ENCODE measurements at regions not wholly inside any gene's neighbourhood (a gene's known extent, or its start where the extent isn't known, plus 50 kb on each side); places are given as distances from the start of the nearest gene placed in this dataset.

- Histone ChIP-seq H4K91ac (ENCODE audit: insufficient read length, low read depth, low read length) (no peak overlapping the region), H3K56ac (ENCODE audit: insufficient read length, low read depth, low read length) (no peak overlapping the region), H3K14ac (ENCODE audit: insufficient read depth, low read length) (no peak overlapping the region), H3K4ac (ENCODE audit: low read depth, low read length) (no peak overlapping the region), H3K4me1 (ENCODE audit: insufficient read depth, low read length) (no peaks in the 10 kb centered on the region), H2BK5ac (ENCODE audit: insufficient read length, low read length) (no peak overlapping the region), H3K79me1 (ENCODE audit: insufficient read depth, low read depth, low read length, poor library complexity, severe bottlenecking) (no peaks in the 10 kb centered on the region), H3K9ac (ENCODE audit: extremely low read depth, insufficient read length, low read length) (no peak overlapping the region), H3K79me2 (ENCODE audit: insufficient read depth, low read length) (no peaks in the 10 kb centered on the region), H2AFZ (ENCODE audit: low read length) (no peak overlapping the region), H2BK15ac (ENCODE audit: low read depth, low read length) (no peak overlapping the region), H3K18ac (ENCODE audit: insufficient read length, low read depth, low read length) (no peak overlapping the region), H2AK5ac (ENCODE audit: insufficient read length, low read length) (no peak overlapping the region), H2BK20ac (ENCODE audit: low read depth, low read length, poor library complexity, severe bottlenecking) (no peak overlapping the region), H3K9me3 (ENCODE audit: control insufficient read depth, low read depth, low read length) (peaks cover 9% of the 10 kb centered on the region), H2BK120ac (ENCODE audit: low read depth, low read length, poor library complexity, severe bottlenecking) (no peak overlapping the region), H3K27me3 (ENCODE audit: insufficient read depth, low read length) (no peaks in the 10 kb centered on the region), H4K5ac (ENCODE audit: insufficient read length, low read depth, low read length) (no peak overlapping the region), H2BK12ac (ENCODE audit: insufficient read length, low read depth, low read length) (no peak overlapping the region), H3K23ac (ENCODE audit: insufficient read length, low read depth, low read length) (no peak overlapping the region), H3K23me2 (ENCODE audit: insufficient read length, low read depth, low read length, poor library complexity, severe bottlenecking) (no peaks in the 10 kb centered on the region), H3K4me2 (ENCODE audit: insufficient read depth, insufficient read length, low read length) (no peak overlapping the region), H4K8ac (replicated peaks; ENCODE audit: insufficient read length, low read depth, low read length) (no peak overlapping the region), H3T11ph (ENCODE audit: low read length) (no peak overlapping the region), H4K20me1 (ENCODE audit: control insufficient read depth, insufficient read depth, insufficient read length) (no peaks in the 10 kb centered on the region), H3K27ac (ENCODE audit: insufficient read length, low read depth, low read length) (no peak overlapping the region)
- no CpG with 5 or more reads among the region's 5 CpGs for whole genome bisulfite sequencing (ENCODE audit: extremely low coverage, insufficient read length, low lambda C conversion rate)
- peaks cover 3 to 6% (median 5%) of the 10 kb centered on the region in 3 experiments; a peak in 3 of 7 replicates for H3K36me3 Mint-ChIP-seq (ENCODE audit: insufficient read depth in 1 of 3, low read depth in 3 of 3)
- DNase-seq: no peak
- peaks cover 9 to 25% of the 10 kb centered on the region in 2 experiments for H3K9me3 Mint-ChIP-seq
- peaks cover 3% of the 10 kb centered on the region for H3K27me3 Mint-ChIP-seq (ENCODE audit: low read depth)
- peaks cover 2 to 17% of the 10 kb centered on the region in 2 experiments; a peak in 3 of 4 replicates for H3K4me1 Mint-ChIP-seq
- H3K4me3 Mint-ChIP-seq: no peak overlapping the region
- H3K27ac Mint-ChIP-seq: no peak overlapping the region
- TF ChIP-seq CTCF (conservative IDR thresholded peaks at IDR 0.05): no peak
Measured at GRCh38 chr6:159578629-159579028, 114.4 kb downstream of the SOD2 start.

Data from H9 (cell line).